HEK293T (cell line): ENCODE measurements at regions not wholly inside any gene's neighbourhood (a gene's known extent, or its start where the extent isn't known, plus 50 kb on each side); places are given as distances from the start of the nearest gene placed in this dataset.
"Not testable (repeated sequence)": the region's sequence is repeated elsewhere in the genome, so short reads cannot be mapped to it uniquely, and the experiment has no call there.

Experiments
- CTCF ChIA-PET: fragments of 350-600 bp; formaldehyde crosslinking; extraction: SDS; loops from one replicate; lab custom pipeline; 2021; ENCODE audit warnings: antibody characterized with exemption, inconsistent platforms; lab: Yijun Ruan, JAX
- POLR2A ChIA-PET: fragments of 350-600 bp; formaldehyde crosslinking; extraction: SDS; loops from one replicate; lab custom pipeline; 2020; ENCODE audit warnings: antibody characterized with exemption, inconsistent platforms; lab: Yijun Ruan, JAX
- DNase-seq: peaks from one replicate; pipeline ENCODE4 v3.0.0; 2012; ENCODE audit warnings: mixed read lengths; ENCODE audit errors: extremely low spot score
- ARNT ChIP-seq: fragments of 450-650 bp; IDR thresholded peaks from 2 replicates; pipeline ENCODE4 v1.6.1; 2017; ENCODE audit warnings: mild to moderate bottlenecking
- BHLHE40 ChIP-seq: fragments of 450-650 bp; IDR thresholded peaks from 2 replicates; pipeline ENCODE4 v1.6.1; 2016; ENCODE audit warnings: mild to moderate bottlenecking, moderate library complexity, borderline replicate concordance
- CTBP1 ChIP-seq: fragments of 450-650 bp; IDR thresholded peaks from 2 replicates; pipeline ENCODE4 v1.6.1; 2016; ENCODE audit warnings: borderline replicate concordance
- ELF4 ChIP-seq: fragments of 450-650 bp; IDR thresholded peaks from 2 replicates; pipeline ENCODE4 v1.6.1; 2017; ENCODE audit warnings: antibody characterized with exemption
- FOXA1 ChIP-seq: fragments of 450-650 bp; IDR thresholded peaks from 2 replicates; pipeline ENCODE4 v1.6.1; 2016; ENCODE audit warnings: mild to moderate bottlenecking
- FOXK2 ChIP-seq: fragments of 450-650 bp; IDR thresholded peaks from 2 replicates; pipeline ENCODE4 v1.6.1; 2016; ENCODE audit warnings: mild to moderate bottlenecking
- FOXM1 ChIP-seq: fragments of 450-650 bp; IDR thresholded peaks from 2 replicates; pipeline ENCODE4 v1.6.1; 2017; ENCODE audit warnings: mild to moderate bottlenecking, borderline replicate concordance
- HDGF ChIP-seq: fragments of 450-650 bp; IDR thresholded peaks from 2 replicates; pipeline ENCODE4 v1.6.1; 2017; ENCODE audit warnings: antibody characterized with exemption, borderline replicate concordance
- L3MBTL2 ChIP-seq: fragments of 450-650 bp; conservative IDR thresholded peaks from 2 replicates; pipeline ENCODE4 v1.6.1; 2016; ENCODE audit warnings: mild to moderate bottlenecking
- LEF1 ChIP-seq: fragments of 450-650 bp; IDR thresholded peaks from 2 replicates; pipeline ENCODE4 v1.6.1; 2017; ENCODE audit warnings: mild to moderate bottlenecking, borderline replicate concordance
- NFRKB ChIP-seq: fragments of 450-650 bp; IDR thresholded peaks from 2 replicates; pipeline ENCODE4 v1.6.1; 2016; ENCODE audit warnings: mild to moderate bottlenecking, moderate library complexity
- SP1 ChIP-seq: fragments of 450-650 bp; IDR thresholded peaks from 2 replicates; pipeline ENCODE4 v1.6.1; 2017
- SUZ12 ChIP-seq: fragments of 450-650 bp; IDR thresholded peaks from 2 replicates; pipeline ENCODE4 v1.6.1; 2016; ENCODE audit warnings: mild to moderate bottlenecking
- TARDBP ChIP-seq: fragments of 450-650 bp; IDR thresholded peaks from 2 replicates; pipeline ENCODE4 v1.6.1; 2016
- ZNF384 ChIP-seq: fragments of 450-650 bp; IDR thresholded peaks from 2 replicates; pipeline ENCODE4 v1.6.1; 2016
- TF ChIP-seq, protein P1 (sequence below): fragments of 450-650 bp; IDR thresholded peaks from 2 replicates; pipeline ENCODE4 v1.6.1; 2016

DNA sequence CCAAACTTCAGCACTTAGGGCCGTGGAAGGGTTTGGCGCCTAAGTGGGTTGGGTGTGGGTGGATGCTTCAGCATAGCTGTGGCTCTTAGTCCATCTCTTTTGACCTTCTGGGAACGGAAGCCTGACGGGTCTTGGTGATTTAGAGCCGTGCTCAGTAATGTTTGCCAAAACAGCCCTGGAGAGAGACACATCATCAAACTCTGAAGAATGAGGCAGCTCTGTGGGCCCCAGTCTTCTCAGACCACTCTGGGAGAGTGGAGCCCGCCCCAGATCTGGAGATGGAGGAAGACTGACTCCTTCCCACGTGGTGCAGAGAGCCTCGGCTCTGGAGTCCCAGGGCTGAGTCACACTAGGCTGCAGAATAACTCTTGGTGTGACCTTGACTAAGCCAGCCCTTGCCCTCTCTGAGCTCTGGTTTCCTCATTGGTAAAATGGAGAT, 168.9 kb downstream of the C11orf91 start:
- no peak for DNase-seq
- CTCF ChIA-PET: no interaction called here
- POLR2A ChIA-PET: no interaction called here
- TF ChIP-seq LEF1 (no peak), SUZ12 (no peak), ARNT (no peak), HDGF (no peak), CTBP1 (no peak), SP1 (no peak), BHLHE40 (no peak), FOXK2 (no peak)

DNA sequence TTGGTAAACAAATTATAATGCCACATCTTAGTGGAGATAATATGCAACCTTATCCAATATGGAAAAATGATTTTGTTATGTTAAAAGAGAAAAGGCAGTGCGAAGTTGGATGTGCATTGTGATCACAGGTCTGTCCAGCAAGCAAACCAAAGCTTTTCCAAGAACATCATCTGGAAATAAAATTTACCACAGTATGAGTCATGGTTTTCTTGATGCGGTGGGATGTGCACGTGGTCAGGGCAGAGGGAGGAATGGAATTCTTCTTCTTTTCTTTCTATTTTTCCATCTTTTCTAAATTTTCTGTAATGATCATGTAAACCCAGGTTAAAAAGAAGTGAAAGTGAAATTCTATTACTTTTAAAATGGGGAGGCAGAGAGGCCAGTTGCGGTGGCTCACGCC, 169.8 kb downstream of the C11orf91 start:
- ChIA-PET POLR2A (no interaction called here), CTCF (no interaction called here)
- no peak for DNase-seq
- TF ChIP-seq TARDBP (no peak), ELF4 (no peak)
- TF ChIP-seq, protein P1, sequence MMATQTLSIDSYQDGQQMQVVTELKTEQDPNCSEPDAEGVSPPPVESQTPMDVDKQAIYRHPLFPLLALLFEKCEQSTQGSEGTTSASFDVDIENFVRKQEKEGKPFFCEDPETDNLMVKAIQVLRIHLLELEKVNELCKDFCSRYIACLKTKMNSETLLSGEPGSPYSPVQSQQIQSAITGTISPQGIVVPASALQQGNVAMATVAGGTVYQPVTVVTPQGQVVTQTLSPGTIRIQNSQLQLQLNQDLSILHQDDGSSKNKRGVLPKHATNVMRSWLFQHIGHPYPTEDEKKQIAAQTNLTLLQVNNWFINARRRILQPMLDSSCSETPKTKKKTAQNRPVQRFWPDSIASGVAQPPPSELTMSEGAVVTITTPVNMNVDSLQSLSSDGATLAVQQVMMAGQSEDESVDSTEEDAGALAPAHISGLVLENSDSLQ: no peak

DNA sequence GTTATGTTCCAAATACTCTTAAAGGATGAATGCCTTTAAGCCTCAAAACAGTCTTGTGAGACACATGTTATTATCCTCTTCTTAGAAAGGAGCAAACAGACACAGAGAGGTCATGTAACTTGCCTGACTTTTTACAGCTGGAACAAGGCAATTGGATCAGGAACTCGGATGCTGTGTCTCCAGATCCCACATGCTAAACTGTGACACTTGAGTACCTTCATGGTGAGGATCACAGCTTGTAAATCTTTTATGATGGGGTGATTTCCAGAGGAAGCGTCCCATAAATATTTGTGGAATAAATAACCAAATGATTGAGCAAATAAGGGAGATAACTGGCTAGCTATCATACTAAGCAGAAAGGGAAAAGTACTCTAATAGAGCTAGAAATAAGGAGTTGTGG, 171.2 kb downstream of the C11orf91 start:
- no peak for TF ChIP-seq CTBP1
- TF ChIP-seq, protein P1: no peak
- no peak for TF ChIP-seq HDGF
- no peak for TF ChIP-seq FOXA1
- TF ChIP-seq ZNF384: no peak
- TF ChIP-seq TARDBP: no peak
- TF ChIP-seq FOXK2: no peak
- TF ChIP-seq SUZ12: no peak
- no peak for TF ChIP-seq BHLHE40
- TF ChIP-seq SP1: no peak
- no peak for TF ChIP-seq ARNT
- TF ChIP-seq LEF1: no peak
- no peak for TF ChIP-seq ELF4
- no peak for TF ChIP-seq FOXM1
- no peak for TF ChIP-seq NFRKB
- POLR2A ChIA-PET: no interaction called here
- no peak for DNase-seq
- CTCF ChIA-PET: no interaction called here

DNA sequence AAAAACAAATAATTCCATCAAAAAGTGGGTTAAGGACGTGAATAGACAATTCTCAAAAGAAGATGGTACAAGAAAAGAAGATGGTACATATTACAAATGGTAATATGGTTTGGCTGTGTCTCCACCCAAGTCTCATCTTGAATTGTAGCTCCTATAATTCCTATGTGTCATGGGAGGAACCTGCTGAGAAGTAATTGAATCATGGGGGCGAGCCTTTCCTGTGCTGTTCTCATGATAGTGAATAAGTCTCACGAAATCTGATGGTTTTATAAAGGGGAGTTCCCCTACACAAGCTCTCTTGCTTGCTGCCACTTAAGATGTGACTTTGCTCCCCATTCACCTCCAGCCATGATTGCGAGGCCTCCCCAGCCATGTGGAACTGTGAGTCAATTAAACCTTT, 172.9 kb downstream of the C11orf91 start:
- POLR2A ChIA-PET, CTCF ChIA-PET: not testable (repeated sequence)

DNA sequence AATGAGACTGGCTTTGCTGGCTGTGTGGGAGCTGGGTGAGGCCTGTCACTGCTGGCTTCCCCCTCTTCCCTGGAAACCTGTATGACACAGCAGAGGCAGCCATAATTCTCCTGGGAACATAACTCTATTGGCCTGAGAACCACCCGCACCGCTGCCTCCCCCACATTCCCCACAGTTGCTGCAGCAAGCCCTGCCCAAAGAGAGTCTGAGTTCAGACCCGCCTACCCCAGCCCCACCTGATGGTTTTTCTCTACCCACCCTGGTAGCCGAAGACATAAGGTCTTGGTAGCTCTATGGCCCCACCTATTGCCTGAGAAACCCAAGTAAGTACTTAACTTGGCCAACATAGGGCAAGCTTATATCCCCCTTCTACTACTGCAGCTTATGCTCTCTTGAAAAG, 174.8 kb downstream of the C11orf91 start:
- TF ChIP-seq CTBP1: no peak
- TF ChIP-seq, protein P1: no peak
- no peak for TF ChIP-seq BHLHE40
- TF ChIP-seq ZNF384: no peak
- TF ChIP-seq SP1: no peak
- no peak for TF ChIP-seq NFRKB
- TF ChIP-seq LEF1: no peak
- no peak for TF ChIP-seq FOXM1
- TF ChIP-seq FOXA1: no peak
- TF ChIP-seq SUZ12: no peak
- TF ChIP-seq ARNT: no peak
- no peak for TF ChIP-seq HDGF
- no peak for DNase-seq
- POLR2A ChIA-PET: no interaction called here
- CTCF ChIA-PET: no interaction called here

More for the DNA sequence above, 172.9 kb downstream of the C11orf91 start:
- not testable (repeated sequence) for DNase-seq

DNA sequence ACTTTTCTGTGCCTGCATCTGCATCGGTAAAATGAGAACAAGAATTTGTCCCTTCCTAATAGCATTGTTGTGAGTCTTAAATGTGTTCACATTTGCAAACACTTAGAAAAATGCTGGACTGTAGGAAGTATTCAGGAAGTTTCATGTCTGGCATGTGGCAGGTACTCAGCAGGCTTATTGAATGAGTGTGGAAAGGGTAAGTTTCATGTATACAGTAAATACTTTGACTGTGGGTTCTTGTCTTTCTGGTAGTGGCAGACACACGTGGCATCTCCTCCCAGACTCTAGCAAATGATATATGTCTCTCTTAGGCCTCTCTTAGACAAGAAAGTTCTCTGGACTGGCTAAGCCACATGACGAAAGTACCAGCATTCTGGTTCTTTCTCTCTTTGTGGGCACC, 179.2 kb downstream of the C11orf91 start:
- POLR2A ChIA-PET: no interaction called here

More for the DNA sequence above, 179.2 kb downstream of the C11orf91 start:
- no peak for DNase-seq
- CTCF ChIA-PET: no interaction called here
- TF ChIP-seq NFRKB (no peak), L3MBTL2 (no peak), HDGF (no peak), FOXK2 (no peak), SP1 (no peak), FOXA1 (no peak), SUZ12 (no peak), TARDBP (no peak), ELF4 (no peak), CTBP1 (no peak), LEF1 (no peak), FOXM1 (no peak), BHLHE40 (no peak), ZNF384 (no peak), ARNT (no peak)
- TF ChIP-seq, protein P1: no peak
